ENCODE measurements at regions not wholly inside any gene's neighbourhood (a gene's known extent, or its start where the extent isn't known, plus 50 kb on each side); places are given as distances from the start of the nearest gene placed in this dataset.

DNA sequence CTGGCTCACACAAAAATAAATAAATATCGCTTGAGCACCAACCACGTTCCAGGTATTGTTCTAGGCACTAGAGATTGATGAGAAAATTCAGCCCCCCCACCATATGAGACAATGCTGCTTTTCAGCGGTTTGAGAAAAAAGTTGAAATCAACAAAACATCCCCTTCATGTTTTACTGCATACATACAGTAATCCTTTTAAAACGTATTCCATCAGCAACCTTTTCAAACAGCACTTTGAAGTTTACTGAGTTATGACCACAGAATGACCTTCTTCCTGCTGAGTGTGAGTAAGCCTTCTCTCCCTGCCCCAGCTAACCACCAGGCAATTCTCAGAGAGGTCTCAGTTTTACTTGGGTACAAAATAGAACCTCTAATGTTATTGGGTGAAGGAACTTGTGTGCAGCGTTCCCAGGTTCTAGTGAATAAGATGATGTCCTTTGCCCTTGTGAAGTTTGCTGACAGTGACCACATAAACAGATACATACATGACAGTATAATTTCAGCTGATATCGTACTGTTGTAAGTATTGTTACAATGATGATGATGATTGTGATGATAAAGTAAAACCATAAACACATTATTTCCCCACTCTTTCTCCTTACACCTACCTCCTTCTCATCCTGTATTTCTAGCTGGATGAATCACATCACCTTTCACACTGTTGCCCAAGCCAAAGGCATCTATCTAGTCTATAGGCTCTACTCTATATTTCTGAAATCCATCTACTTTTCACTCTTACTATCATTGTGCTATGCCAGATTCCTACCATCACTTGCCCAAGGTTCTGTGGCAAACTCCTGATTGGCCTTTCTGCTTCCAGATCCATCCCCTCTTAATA lies 124.4 kb upstream of the KRR1 start (continued):
- TF ChIP-seq, protein P1, sequence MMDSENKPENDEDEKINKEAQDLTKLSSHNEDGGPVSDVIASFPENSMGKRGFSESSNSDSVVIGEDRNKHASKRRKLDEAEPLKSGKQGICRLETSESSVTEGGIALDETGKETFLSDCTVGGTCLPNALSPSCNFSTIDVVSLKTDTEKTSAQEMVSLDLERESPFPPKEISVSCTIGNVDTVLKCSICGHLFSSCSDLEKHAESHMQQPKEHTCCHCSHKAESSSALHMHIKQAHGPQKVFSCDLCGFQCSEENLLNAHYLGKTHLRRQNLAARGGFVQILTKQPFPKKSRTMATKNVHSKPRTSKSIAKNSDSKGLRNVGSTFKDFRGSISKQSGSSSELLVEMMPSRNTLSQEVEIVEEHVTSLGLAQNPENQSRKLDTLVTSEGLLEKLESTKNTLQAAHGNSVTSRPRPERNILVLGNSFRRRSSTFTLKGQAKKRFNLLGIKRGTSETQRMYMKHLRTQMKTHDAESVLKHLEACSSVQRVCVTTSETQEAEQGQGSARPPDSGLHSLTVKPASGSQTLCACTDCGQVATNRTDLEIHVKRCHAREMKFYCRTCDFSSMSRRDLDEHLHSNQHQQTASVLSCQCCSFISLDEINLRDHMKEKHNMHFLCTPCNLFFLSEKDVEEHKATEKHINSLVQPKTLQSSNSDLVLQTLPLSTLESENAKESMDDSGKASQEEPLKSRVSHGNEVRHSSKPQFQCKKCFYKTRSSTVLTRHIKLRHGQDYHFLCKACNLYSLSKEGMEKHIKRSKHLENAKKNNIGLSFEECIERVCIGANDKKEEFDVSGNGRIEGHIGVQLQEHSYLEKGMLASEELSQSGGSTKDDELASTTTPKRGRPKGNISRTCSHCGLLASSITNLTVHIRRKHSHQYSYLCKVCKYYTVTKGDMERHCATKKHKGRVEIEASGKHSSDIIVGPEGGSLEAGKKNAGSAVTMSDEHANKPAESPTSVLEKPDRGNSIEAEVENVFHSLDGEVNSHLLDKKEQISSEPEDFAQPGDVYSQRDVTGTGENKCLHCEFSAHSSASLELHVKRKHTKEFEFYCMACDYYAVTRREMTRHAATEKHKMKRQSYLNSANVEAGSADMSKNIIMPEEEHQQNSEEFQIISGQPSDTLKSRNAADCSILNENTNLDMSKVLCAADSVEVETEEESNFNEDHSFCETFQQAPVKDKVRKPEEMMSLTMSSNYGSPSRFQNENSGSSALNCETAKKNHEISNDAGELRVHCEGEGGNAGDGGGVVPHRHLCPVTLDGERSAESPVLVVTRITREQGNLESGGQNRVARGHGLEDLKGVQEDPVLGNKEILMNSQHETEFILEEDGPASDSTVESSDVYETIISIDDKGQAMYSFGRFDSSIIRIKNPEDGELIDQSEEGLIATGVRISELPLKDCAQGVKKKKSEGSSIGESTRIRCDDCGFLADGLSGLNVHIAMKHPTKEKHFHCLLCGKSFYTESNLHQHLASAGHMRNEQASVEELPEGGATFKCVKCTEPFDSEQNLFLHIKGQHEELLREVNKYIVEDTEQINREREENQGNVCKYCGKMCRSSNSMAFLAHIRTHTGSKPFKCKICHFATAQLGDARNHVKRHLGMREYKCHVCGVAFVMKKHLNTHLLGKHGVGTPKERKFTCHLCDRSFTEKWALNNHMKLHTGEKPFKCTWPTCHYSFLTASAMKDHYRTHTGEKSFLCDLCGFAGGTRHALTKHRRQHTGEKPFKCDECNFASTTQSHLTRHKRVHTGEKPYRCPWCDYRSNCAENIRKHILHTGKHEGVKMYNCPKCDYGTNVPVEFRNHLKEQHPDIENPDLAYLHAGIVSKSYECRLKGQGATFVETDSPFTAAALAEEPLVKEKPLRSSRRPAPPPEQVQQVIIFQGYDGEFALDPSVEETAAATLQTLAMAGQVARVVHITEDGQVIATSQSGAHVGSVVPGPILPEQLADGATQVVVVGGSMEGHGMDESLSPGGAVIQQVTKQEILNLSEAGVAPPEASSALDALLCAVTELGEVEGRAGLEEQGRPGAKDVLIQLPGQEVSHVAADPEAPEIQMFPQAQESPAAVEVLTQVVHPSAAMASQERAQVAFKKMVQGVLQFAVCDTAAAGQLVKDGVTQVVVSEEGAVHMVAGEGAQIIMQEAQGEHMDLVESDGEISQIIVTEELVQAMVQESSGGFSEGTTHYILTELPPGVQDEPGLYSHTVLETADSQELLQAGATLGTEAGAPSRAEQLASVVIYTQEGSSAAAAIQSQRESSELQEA (CRISPR knock-in tag; IDR thresholded peaks at IDR 0.05; ENCODE audit: not compliant biosample characterization) = no peak
- no peak for TF ChIP-seq HIVEP1 (CRISPR knock-in tag; IDR thresholded peaks at IDR 0.05)
- no peak for TF ChIP-seq ZNF34 (CRISPR knock-in tag; IDR thresholded peaks at IDR 0.05; ENCODE audit: borderline replicate concordance)
- TF ChIP-seq CREB3 (CRISPR knock-in tag; IDR thresholded peaks at IDR 0.05) = no peak
- no peak for TF ChIP-seq HNRNPH1 (optimal IDR thresholded peaks at IDR 0.05; ENCODE audit: low read depth, low read length)
- no peak for TF ChIP-seq POLR2AphosphoS2 (IDR thresholded peaks at IDR 0.05; ENCODE audit: low read depth, low read length)
- TF ChIP-seq FLYWCH1 (CRISPR knock-in tag; IDR thresholded peaks at IDR 0.05) = no peak
- TF ChIP-seq ATRX (CRISPR knock-in tag; IDR thresholded peaks at IDR 0.05; ENCODE audit: borderline replicate concordance) = no peak
- TF ChIP-seq, protein P2, sequence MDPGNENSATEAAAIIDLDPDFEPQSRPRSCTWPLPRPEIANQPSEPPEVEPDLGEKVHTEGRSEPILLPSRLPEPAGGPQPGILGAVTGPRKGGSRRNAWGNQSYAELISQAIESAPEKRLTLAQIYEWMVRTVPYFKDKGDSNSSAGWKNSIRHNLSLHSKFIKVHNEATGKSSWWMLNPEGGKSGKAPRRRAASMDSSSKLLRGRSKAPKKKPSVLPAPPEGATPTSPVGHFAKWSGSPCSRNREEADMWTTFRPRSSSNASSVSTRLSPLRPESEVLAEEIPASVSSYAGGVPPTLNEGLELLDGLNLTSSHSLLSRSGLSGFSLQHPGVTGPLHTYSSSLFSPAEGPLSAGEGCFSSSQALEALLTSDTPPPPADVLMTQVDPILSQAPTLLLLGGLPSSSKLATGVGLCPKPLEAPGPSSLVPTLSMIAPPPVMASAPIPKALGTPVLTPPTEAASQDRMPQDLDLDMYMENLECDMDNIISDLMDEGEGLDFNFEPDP (CRISPR knock-in tag; conservative IDR thresholded peaks at IDR 0.05) = no peak
- 0 out of 2 replicates have a peak, but pooled peaks have one; percentile 13 for TF ChIP-seq SMARCC2 (IDR thresholded peaks at IDR 0.05)
- no peak for TF ChIP-seq ZSCAN20 (CRISPR knock-in tag; IDR thresholded peaks at IDR 0.05; ENCODE audit: borderline replicate concordance)
- no peak for TF ChIP-seq UBTF (CRISPR knock-in tag; IDR thresholded peaks at IDR 0.05)
- TF ChIP-seq PRMT3 (CRISPR knock-in tag; IDR thresholded peaks at IDR 0.05; ENCODE audit: borderline replicate concordance, low read depth) = no peak
